ENCODE measurements at regions not wholly inside any gene's neighbourhood (a gene's known extent, or its start where the extent isn't known, plus 50 kb on each side); places are given as distances from the start of the nearest gene placed in this dataset.

DNA sequence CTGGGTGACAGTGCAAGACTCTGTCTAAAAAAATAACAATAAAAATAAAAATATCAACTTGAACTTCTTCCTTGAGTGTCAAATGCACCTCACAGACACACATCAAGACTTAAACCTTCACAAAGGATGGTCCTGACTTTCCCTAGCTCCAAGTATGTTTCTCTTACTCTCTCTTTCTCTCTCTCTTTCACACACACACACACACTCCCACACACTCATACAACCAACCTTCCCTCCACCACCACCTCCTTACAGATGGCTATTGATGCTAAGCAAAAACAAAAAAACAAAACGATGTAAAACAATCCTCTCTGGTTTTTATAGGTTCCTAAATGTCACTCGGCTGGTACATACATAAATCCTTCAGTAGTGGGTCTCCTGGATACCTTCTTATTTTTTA, 67.4 kb upstream of the ACVR2A start:
- TF ChIP-seq, protein P1, sequence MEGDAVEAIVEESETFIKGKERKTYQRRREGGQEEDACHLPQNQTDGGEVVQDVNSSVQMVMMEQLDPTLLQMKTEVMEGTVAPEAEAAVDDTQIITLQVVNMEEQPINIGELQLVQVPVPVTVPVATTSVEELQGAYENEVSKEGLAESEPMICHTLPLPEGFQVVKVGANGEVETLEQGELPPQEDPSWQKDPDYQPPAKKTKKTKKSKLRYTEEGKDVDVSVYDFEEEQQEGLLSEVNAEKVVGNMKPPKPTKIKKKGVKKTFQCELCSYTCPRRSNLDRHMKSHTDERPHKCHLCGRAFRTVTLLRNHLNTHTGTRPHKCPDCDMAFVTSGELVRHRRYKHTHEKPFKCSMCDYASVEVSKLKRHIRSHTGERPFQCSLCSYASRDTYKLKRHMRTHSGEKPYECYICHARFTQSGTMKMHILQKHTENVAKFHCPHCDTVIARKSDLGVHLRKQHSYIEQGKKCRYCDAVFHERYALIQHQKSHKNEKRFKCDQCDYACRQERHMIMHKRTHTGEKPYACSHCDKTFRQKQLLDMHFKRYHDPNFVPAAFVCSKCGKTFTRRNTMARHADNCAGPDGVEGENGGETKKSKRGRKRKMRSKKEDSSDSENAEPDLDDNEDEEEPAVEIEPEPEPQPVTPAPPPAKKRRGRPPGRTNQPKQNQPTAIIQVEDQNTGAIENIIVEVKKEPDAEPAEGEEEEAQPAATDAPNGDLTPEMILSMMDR (IDR thresholded peaks at IDR 0.05): no peak
- TF ChIP-seq EP300 (IDR thresholded peaks at IDR 0.05): no peak
- TF ChIP-seq POLR2A (IDR thresholded peaks at IDR 0.05): no peak
- TF ChIP-seq POLR2AphosphoS5 (IDR thresholded peaks at IDR 0.05): no peak

Measured in sigmoid colon (tissue), 4 donors.